ENCODE measurements at regions not wholly inside any gene's neighbourhood (a gene's known extent, or its start where the extent isn't known, plus 50 kb on each side); places are given as distances from the start of the nearest gene placed in this dataset.

- Histone ChIP-seq H3K4me2 (ENCODE audit: low read depth, low read length, poor library complexity, severe bottlenecking) (no peak overlapping the region), H3K27ac (ENCODE audit: low read depth, low read length) (no peak overlapping the region), H3K4me3 (ENCODE audit: insufficient read depth, low read length, poor library complexity, severe bottlenecking) (no peak overlapping the region), H3K27me3 (ENCODE audit: low read length) (no peaks in the 10 kb centered on the region), H3K79me2 (ENCODE audit: insufficient read depth, low read length) (no peaks in the 10 kb centered on the region), H3K36me3 (ENCODE audit: low read length) (no peaks in the 10 kb centered on the region), H3F3A (ENCODE audit: insufficient read depth) (no peaks in the 10 kb centered on the region), H3K9me3 (ENCODE audit: insufficient read depth, low read length) (no peaks in the 10 kb centered on the region), H2AFZ (ENCODE audit: low read depth, low read length, severe bottlenecking) (no peak overlapping the region), H4K20me1 (ENCODE audit: low read depth, low read length) (no peaks in the 10 kb centered on the region), H3K9me2 (replicated peaks; ENCODE audit: insufficient read depth, low read length) (no peaks in the 10 kb centered on the region), H3K9ac (ENCODE audit: low read length) (no peak overlapping the region)
- no peak for TF ChIP-seq CTCF (IDR thresholded peaks at IDR 0.05; ENCODE audit: insufficient read depth, low read length, poor library complexity, severe bottlenecking)
These were observed 647.8 kb upstream of the KLHL29 start for GRCh38 chr2:22737144-22737543.

- H2AFZ ChIP-seq (ENCODE audit: low read depth, low read length, severe bottlenecking) = no peak overlapping the region
- no peaks in the 10 kb centered on the region for H3K9me2 ChIP-seq (replicated peaks; ENCODE audit: insufficient read depth, low read length)
- no peak overlapping the region for H3K4me3 ChIP-seq (ENCODE audit: insufficient read depth, low read length, poor library complexity, severe bottlenecking)
- H3K9ac ChIP-seq (ENCODE audit: low read length) = no peak overlapping the region
- no peaks in the 10 kb centered on the region for H4K20me1 ChIP-seq (ENCODE audit: low read depth, low read length)
- no peaks in the 10 kb centered on the region for H3K79me2 ChIP-seq (ENCODE audit: insufficient read depth, low read length)
- no peak overlapping the region for H3K27ac ChIP-seq (ENCODE audit: low read depth, low read length)
- TF ChIP-seq EZH2phosphoT487 (conservative IDR thresholded peaks at IDR 0.05; ENCODE audit: low read length) (no peak), CTCF (IDR thresholded peaks at IDR 0.05; ENCODE audit: insufficient read depth, low read length, poor library complexity, severe bottlenecking) (no peak)
- H3K36me3 ChIP-seq (ENCODE audit: low read length) = no peaks in the 10 kb centered on the region
- no peaks in the 10 kb centered on the region for H3K9me3 ChIP-seq (ENCODE audit: insufficient read depth, low read length)
- no peaks in the 10 kb centered on the region for H3K27me3 ChIP-seq (ENCODE audit: low read length)
- no peaks in the 10 kb centered on the region for H3F3A ChIP-seq (ENCODE audit: insufficient read depth)
- H3K4me2 ChIP-seq (ENCODE audit: low read depth, low read length, poor library complexity, severe bottlenecking) = no peak overlapping the region
These were observed 643.8 kb upstream of the KLHL29 start for GRCh38 chr2:22741216-22741615.

GRCh38 chr2:22748909-22749308 is 636.1 kb upstream of the KLHL29 start:
- no peak overlapping the region for H3K27ac ChIP-seq (ENCODE audit: low read depth, low read length)
- H3K4me3 ChIP-seq (ENCODE audit: insufficient read depth, low read length, poor library complexity, severe bottlenecking) = no peak overlapping the region
- no peak overlapping the region for H2AFZ ChIP-seq (ENCODE audit: low read depth, low read length, severe bottlenecking)
- H3K9me2 ChIP-seq (replicated peaks; ENCODE audit: insufficient read depth, low read length) = no peaks in the 10 kb centered on the region
- no peaks in the 10 kb centered on the region for H3K36me3 ChIP-seq (ENCODE audit: low read length)
- H3K79me2 ChIP-seq (ENCODE audit: insufficient read depth, low read length) = no peaks in the 10 kb centered on the region
- H3F3A ChIP-seq (ENCODE audit: insufficient read depth) = no peaks in the 10 kb centered on the region
- no peaks in the 10 kb centered on the region for H4K20me1 ChIP-seq (ENCODE audit: low read depth, low read length)
- H3K9me3 ChIP-seq (ENCODE audit: insufficient read depth, low read length) = no peaks in the 10 kb centered on the region
- no peak overlapping the region for H3K4me2 ChIP-seq (ENCODE audit: low read depth, low read length, poor library complexity, severe bottlenecking)
- TF ChIP-seq CTCF (IDR thresholded peaks at IDR 0.05; ENCODE audit: insufficient read depth, low read length, poor library complexity, severe bottlenecking) (no peak), EZH2phosphoT487 (conservative IDR thresholded peaks at IDR 0.05; ENCODE audit: low read length) (no peak)
- no peak overlapping the region for H3K9ac ChIP-seq (ENCODE audit: low read length)
- no peaks in the 10 kb centered on the region for H3K27me3 ChIP-seq (ENCODE audit: low read length)

GRCh38 chr2:22753476-22753875 is 631.5 kb upstream of the KLHL29 start:
- Histone ChIP-seq H3K4me2 (ENCODE audit: low read depth, low read length, poor library complexity, severe bottlenecking) (no peak overlapping the region), H3K9ac (ENCODE audit: low read length) (no peak overlapping the region), H3K9me3 (ENCODE audit: insufficient read depth, low read length) (no peaks in the 10 kb centered on the region), H3K36me3 (ENCODE audit: low read length) (no peaks in the 10 kb centered on the region), H3K4me3 (ENCODE audit: insufficient read depth, low read length, poor library complexity, severe bottlenecking) (no peak overlapping the region), H4K20me1 (ENCODE audit: low read depth, low read length) (no peaks in the 10 kb centered on the region), H3K79me2 (ENCODE audit: insufficient read depth, low read length) (no peaks in the 10 kb centered on the region), H3K27ac (ENCODE audit: low read depth, low read length) (no peak overlapping the region), H3F3A (ENCODE audit: insufficient read depth) (no peaks in the 10 kb centered on the region), H3K27me3 (ENCODE audit: low read length) (no peaks in the 10 kb centered on the region), H3K9me2 (replicated peaks; ENCODE audit: insufficient read depth, low read length) (no peaks in the 10 kb centered on the region), H2AFZ (ENCODE audit: low read depth, low read length, severe bottlenecking) (no peak overlapping the region)
- TF ChIP-seq EZH2phosphoT487 (conservative IDR thresholded peaks at IDR 0.05; ENCODE audit: low read length) (no peak), CTCF (IDR thresholded peaks at IDR 0.05; ENCODE audit: insufficient read depth, low read length, poor library complexity, severe bottlenecking) (no peak)
